HG03342 (cell line): ENCODE measurements at regions not wholly inside any gene's neighbourhood (a gene's known extent, or its start where the extent isn't known, plus 50 kb on each side); places are given as distances from the start of the nearest gene placed in this dataset.
"Not testable (repeated sequence)": the region's sequence is repeated elsewhere in the genome, so short reads cannot be mapped to it uniquely, and the experiment has no call there.

Experiments
- ATAC-seq: cut with Tn5 transposase; IDR thresholded peaks from one replicate; pipeline ENCODE4 v1.9.1; 2021; ENCODE audit warnings: mild to moderate bottlenecking, moderate library complexity; ENCODE audit not compliant: unreplicated experiment

DNA sequence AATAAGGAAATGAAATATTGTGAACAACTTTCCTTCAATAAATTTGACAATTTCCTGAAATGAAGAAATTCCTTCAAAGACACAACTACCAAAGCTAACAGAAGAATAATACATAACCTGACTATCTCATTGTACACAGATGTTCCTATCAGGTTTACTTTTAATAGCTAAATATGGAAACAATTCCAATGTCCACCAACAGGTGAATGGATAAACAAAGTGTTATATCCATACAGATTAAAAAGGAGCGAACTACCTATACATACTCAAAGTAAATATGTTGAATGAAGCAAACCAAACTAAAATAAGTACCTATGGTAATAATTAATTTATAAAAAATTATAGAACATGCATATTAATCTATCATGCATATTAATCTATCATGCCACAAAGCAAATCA is 554.9 kb downstream of the PPP4R3C start:
- no peak for ATAC-seq

DNA sequence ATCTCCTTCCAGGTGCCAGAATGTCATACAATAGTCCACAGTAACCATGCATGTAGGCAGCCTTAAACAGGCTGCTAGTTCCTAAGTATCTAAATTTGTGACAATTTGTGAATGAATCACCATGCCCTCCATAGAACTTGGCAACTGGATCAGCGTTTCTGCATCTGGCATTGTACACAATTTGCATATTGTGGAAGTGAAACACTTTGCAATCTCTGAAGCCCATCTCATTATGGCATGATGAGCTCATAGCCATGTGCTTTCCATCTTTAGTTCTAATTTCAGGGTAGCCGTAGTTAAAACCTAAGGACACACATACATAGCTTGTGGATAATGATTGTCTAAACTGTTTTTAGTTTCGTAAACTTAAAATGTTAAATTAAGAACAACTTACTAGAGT is 573.6 kb downstream of the PPP4R3C start:
- peak; percentile 57 for ATAC-seq

DNA sequence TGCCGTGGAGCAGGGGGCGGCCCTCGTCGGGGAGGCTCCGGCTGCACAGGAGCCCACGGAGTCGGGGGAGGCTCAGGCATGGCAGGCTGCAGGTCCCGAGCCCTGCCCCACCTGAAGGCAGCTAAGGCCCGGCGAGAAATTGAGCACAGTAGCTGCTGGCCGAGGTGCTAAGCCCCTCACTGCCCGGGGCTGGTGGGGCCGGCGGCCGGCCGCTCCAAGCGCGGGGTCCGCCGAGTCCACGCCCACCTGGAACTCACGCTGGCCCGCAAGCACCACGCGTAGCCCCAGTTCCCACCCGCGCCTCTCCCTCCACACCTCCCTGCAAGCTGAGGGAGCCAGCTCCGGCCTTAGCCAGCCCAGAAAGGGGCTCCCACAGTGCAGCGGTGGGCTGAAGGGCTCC is 589.4 kb downstream of the PPP4R3C start:
- ATAC-seq = no peak

DNA sequence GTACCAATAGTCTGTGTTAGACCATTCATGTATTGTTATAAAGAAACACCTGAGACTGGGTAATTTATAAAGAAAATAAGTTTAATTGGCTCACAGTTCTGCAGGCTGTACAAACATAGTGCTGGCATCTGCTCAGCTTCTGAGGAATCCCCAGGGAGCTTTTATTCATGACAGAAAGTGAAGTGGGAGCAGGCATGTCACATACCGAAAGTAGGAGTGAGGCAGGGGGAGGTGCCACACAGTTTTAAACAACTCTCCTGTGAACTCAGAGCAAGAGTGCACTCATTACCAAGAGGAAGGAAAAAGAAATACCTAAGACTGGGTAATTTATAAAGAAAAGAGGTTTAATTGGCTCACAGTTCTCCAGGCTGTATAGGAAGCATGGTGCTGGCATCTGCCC is 591.2 kb downstream of the PPP4R3C start:
- peak; percentile 48 for ATAC-seq

DNA sequence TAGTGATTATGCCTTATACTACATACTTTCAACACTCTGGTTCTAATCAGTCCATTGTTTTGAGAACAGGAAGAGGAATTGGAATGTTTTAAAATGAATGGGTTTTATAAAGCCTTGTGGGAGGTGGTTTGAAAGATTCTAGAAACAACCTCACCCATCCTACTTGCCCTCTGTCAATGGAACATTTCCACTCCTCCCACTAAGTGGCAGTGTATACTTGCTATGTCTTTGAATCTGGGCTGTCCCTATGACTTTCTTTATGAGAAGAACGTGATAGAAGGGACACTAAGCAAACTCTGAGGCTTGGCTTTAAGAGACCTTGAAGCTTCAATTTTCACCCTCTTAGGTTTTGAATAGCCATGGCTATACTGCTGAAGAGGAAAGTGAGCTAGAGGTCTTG is 611.2 kb downstream of the PPP4R3C start:
- no peak for ATAC-seq

DNA sequence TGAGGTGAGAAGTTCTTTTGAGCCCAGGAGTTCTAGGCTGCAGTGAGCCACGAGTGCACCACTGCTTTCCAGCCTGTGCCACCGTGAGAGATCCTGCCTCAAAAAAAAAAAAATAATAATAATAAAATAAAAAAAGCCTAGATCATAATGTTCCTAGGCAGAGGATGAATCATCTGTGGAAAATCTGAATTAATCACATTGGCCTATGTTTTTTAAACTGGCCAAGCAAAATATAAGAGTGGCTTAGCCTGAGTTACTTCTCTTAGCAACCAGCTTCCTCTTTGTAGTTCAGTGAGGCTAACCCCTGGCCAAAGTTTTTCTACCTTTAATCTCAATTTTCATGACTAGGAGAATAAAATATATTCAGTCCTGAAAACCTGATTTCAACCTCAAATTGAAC is 614.6 kb downstream of the PPP4R3C start:
- no peak for ATAC-seq

- no peak for ATAC-seq
Observed at GRCh38 chrX:26845056-26845455, 618.1 kb downstream of the PPP4R3C start.

DNA sequence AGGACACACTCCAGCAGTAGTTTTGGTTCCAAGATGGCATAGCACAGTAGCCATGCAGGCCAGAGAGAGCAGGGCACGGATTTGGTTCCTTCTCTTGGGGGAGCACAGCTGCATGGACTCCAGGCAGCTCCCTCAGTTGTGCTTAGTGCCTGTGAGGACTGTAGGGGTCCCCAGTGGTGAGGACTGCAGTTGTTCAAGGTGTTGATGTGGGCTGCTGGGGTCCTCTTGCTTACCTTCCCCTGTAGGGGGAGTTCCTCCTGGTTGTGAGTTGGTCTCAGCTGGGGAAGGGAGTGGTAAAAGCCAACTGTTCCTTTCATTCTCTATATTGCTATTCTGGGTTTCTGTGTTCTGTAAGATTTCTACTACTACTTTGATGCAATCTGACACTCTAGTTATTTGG is 606.5 kb downstream of the MAGEB5 start:
- no peak for ATAC-seq

GRCh38 chrX:26789751-26790150 is 573.8 kb downstream of the MAGEB5 start:
- ATAC-seq = no peak

- peak; percentile 51 for ATAC-seq
Observed at GRCh38 chrX:26788402-26788998, 572.5 kb downstream of the MAGEB5 start.

DNA sequence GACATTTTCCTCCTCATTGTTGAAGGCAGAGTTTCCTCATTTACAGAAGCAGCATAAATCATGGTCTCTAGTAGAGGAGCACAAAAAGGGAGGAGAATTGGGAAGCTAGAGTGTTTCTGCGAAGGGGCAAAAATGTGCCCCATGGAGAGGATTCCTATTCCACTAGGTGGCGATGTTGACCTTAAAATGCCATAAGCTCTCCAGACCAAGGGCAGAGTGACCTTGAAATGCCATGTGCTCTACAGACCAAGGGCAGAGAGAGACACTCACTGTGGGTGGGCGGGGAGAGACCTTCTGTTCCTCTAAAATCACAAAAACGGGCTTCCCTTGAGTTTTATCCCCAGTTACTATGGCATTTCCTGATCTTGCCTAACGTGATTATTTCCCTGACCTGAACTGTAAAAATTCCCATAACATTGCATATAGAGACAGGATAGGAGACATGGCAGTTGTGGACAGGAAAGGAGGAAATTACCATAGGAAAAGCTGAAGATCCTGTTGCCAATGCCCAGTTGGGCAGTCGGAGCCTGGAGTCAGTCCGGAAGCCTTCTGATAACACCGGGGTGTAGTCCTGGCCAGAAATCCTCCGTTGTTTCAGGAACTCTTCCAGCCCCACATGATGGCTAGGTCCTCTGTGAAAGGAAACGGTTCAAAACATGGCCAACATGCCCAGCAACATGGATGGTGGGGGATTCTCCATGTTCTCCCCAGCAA is 567.7 kb downstream of the MAGEB5 start:
- ATAC-seq = peak; percentile 80

- no peak for ATAC-seq
Observed at GRCh38 chrX:26778320-26778888, 562.4 kb downstream of the MAGEB5 start.

DNA sequence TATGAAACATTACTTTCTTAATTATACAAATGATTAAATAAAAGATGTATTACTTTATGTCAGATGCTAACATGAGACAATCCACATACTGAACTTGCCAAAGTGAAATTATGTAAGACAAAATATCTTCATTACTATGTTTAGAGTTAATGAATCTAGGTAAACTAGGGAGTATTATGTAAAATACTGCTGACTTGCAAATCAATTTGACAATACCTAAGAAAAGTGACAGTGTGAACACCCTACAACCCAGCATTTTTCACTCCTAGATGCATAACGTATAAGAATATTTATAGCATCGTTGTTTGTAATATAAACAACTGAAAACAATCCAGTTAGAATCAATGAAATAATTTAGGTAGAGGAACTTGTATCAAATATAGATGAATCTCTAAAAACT is 546.3 kb downstream of the MAGEB5 start:
- no peak for ATAC-seq

- ATAC-seq = not testable (repeated sequence)
Observed at GRCh38 chrX:26755760-26756159, 539.8 kb downstream of the MAGEB5 start.

DNA sequence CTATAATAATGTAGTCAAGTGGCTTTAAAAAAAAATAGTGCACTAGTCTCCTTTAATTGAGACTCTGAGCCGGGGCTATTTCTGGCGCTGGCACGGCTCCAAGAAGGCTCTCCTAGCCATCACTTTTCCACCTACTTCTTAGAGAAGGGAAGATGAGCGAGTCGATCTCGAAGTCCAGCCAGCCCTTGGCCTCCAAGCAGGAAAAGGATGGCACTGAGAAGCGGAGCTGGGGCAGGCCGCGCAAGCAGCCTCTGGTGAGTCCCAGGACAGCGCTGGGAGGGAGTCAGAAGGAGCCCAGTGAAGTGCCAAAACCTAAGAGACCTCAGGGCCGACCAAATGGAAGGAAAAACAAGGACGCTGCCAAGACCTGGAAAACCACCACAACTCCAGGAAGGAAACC is 531.9 kb downstream of the MAGEB5 start:
- ATAC-seq = no peak

DNA sequence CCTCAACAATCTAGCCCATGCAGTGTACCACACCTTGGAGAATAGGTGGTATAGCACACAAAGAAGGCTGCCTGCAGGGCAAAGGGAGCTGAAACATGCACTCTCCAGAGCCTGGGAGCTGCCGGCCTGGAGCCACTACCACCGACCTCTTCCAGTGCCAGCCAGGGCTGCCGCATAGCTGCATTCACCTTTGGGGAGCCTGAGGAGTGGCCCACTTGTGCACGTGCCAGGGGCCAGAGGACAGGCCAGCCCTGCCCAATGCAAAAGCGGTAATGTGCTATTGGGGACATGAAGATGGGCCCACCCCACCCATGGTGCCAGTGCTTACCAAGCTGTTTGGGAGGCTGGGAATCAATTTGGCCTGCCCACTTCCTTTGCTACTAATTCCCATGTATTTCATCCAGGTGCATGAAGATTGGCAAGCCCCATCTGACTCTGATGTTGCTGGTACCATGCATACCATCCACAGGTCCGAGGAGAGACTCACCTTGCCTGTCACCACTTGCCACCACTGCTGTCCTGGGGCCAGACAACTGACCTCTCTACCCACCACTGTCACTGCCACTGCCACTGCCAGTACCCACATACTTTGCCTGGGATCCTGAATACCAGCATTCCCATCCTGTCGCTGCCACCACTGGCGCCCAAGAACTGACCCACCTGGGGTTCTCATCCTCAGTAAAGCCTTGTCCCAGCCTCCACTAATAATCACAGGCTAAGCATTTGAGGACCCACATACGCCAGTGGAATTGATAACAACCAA is 506.9 kb downstream of the MAGEB5 start:
- no peak for ATAC-seq

- no peak for ATAC-seq
Observed at GRCh38 chrX:26672571-26672970, 456.6 kb downstream of the MAGEB5 start.

DNA sequence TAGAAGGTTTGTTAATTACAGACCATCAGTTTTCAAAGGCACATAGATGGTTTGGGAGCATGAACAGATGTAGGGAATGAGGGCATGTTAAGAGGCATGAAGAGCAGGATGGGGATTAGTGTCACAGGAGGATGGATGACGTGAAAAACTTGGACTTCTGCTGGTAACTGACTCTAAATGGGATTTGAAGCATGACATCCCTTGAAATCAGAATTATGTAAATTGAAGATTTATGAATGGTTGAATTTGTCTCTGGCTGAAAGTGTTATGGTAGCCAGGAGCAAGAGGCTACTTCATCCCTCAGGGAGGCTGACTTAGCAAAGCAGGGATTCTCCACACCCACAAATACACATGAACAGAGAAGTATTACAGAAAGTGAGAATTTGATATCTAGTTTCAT is 454.6 kb downstream of the MAGEB5 start:
- ATAC-seq = no peak

DNA sequence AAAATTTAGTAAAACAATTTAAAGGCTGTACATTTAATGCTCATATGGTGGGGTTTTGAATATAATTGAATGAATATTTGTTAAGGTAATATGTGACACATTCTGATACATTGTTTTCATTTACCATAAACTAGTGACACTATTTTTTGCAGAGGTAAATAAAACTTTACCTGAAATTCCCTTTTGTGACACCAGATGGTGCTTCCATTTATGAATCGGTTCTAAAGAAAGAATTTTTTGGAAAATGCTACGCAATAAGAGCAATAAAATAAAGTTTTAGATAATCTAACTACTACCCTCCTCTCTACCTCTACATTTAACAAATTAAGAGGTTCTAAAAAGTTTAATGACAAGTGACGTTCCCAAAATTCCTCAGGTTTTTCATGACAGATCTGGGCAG is 448.9 kb downstream of the MAGEB5 start:
- no peak for ATAC-seq

GRCh38 chrX:26653050-26653449 is 437.1 kb downstream of the MAGEB5 start:
- ATAC-seq = no peak

GRCh38 chrX:26651755-26652154 is 435.8 kb downstream of the MAGEB5 start:
- no peak for ATAC-seq

DNA sequence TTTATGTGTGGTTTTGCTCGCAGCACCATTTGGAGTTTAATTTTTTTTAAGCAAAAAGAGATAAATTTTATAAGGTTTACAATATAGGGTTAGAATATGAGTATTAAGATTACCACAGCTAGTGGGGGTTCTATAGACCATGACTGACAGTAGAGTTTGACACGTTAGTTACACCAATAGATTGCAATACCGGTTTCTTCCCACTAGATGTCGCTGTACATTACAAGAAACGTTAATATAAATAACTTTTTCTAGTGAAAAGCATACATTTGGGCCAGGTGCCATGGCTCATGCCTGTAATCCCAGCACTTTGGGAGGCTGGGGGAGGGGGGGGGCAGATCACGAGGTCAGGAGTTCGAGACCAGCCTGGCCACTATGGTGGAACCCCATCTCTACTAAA is 433.6 kb downstream of the MAGEB5 start:
- ATAC-seq = peak; percentile 65
